Right renal cortex interstitium (tissue), 3 donors: ENCODE measurements at regions not wholly inside any gene's neighbourhood (a gene's known extent, or its start where the extent isn't known, plus 50 kb on each side); places are given as distances from the start of the nearest gene placed in this dataset.

Experiments used
- DNase-seq, 3 donors: peaks; one replicate each; pipeline ENCODE4 v3.0.0-alpha.2; 2013; ENCODE audit warnings: low read depth in 3 of 3, low spot score in 2 of 3

- DNase-seq, result no peak
These were observed 52.4 kb upstream of the IGSF21 start for GRCh38 chr1:18055156-18055555.

- no peak for DNase-seq
These were observed 51.1 kb upstream of the IGSF21 start for GRCh38 chr1:18056545-18056944.

- DNase-seq, result no peak
These were observed 50.0 kb upstream of the IGSF21 start for GRCh38 chr1:18057623-18058022.
